SIG-M5 treated with dmso at 0.1 percent for 504 hours (cell line): ENCODE measurements at regions not wholly inside any gene's neighbourhood (a gene's known extent, or its start where the extent isn't known, plus 50 kb on each side); places are given as distances from the start of the nearest gene placed in this dataset.

ENCODE experiments used
- DNase-seq: peaks from one replicate; lab custom pipeline; 2025; ENCODE audit not compliant: unreplicated experiment; lab: John Stamatoyannopoulos, UW

GRCh38 chr6:91672201-91672600 lies 1085.3 kb upstream of the MAP3K7 start:
- no peak for DNase-seq

GRCh38 chr6:91669871-91670268 lies 1083.0 kb upstream of the MAP3K7 start:
- no peak for DNase-seq

GRCh38 chr6:91669154-91669870 lies 1082.4 kb upstream of the MAP3K7 start:
- DNase-seq, result no peak

GRCh38 chr6:91667596-91667995 lies 1080.7 kb upstream of the MAP3K7 start:
- no peak for DNase-seq

GRCh38 chr6:91664327-91664959 lies 1077.6 kb upstream of the MAP3K7 start:
- no peak for DNase-seq

GRCh38 chr6:91660893-91661292 lies 1074.0 kb upstream of the MAP3K7 start:
- no peak for DNase-seq

- no peak for DNase-seq
Measured at GRCh38 chr6:91659891-91660290, 1073.0 kb upstream of the MAP3K7 start.

- DNase-seq, result no peak
Measured at GRCh38 chr6:91654793-91655192, 1067.9 kb upstream of the MAP3K7 start.

GRCh38 chr6:91654357-91654756 lies 1067.5 kb upstream of the MAP3K7 start:
- DNase-seq, result no peak

GRCh38 chr6:91653895-91654294 lies 1067.0 kb upstream of the MAP3K7 start:
- DNase-seq, result no peak

GRCh38 chr6:91653076-91653723 lies 1066.3 kb upstream of the MAP3K7 start:
- no peak for DNase-seq

GRCh38 chr6:91646649-91647048 lies 1059.8 kb upstream of the MAP3K7 start:
- no peak for DNase-seq

GRCh38 chr6:91645811-91646210 lies 1058.9 kb upstream of the MAP3K7 start:
- no peak for DNase-seq

GRCh38 chr6:91637217-91637616 lies 1050.3 kb upstream of the MAP3K7 start:
- DNase-seq, result no peak

- DNase-seq, result no peak
Measured at GRCh38 chr6:91634791-91635190, 1047.9 kb upstream of the MAP3K7 start.

GRCh38 chr6:91633374-91634111 lies 1046.7 kb upstream of the MAP3K7 start:
- no peak for DNase-seq

- DNase-seq, result no peak
Measured at GRCh38 chr6:91632308-91632707, 1045.4 kb upstream of the MAP3K7 start.

GRCh38 chr6:91631227-91631626 lies 1044.4 kb upstream of the MAP3K7 start:
- no peak for DNase-seq

- DNase-seq, result no peak
Measured at GRCh38 chr6:91626911-91627310, 1040.0 kb upstream of the MAP3K7 start.

- no peak for DNase-seq
Measured at GRCh38 chr6:91613481-91613880, 1026.6 kb upstream of the MAP3K7 start.

- DNase-seq, result no peak
Measured at GRCh38 chr6:91611190-91611589, 1024.3 kb upstream of the MAP3K7 start.

- DNase-seq, result no peak
Measured at GRCh38 chr6:91608428-91608827, 1021.6 kb upstream of the MAP3K7 start.
